Spleen (tissue), 7 donors: ENCODE measurements at regions not wholly inside any gene's neighbourhood (a gene's known extent, or its start where the extent isn't known, plus 50 kb on each side); places are given as distances from the start of the nearest gene placed in this dataset.

Experiments used
- CTCF ChIP-seq, 11 experiments: fragments of 200-600 bp in 7 of 11; fragments of 450-650 bp in 4 of 11; sonication (generic) in 4 of 11; IDR thresholded peaks in 8 of 11; conservative IDR thresholded peaks in 3 of 11; 1 replicate in 7 of 11; 2 replicates in 4 of 11; pipeline versions ENCODE4 v1.4.0 to v1.8.0; 2016 to 2021; ENCODE audit warnings: antibody characterized with exemption in 11 of 11, inconsistent platforms in 4 of 11, mild to moderate bottlenecking in 1 of 11
- POLR2A ChIP-seq, 3 donors: fragments of 450-650 bp; IDR thresholded peaks; one replicate each; pipeline ENCODE4 v1.5.1; 2017; ENCODE audit warnings: antibody characterized with exemption in 3 of 3, mild to moderate bottlenecking in 1 of 3
- POLR2AphosphoS5 ChIP-seq, 3 donors: sonication (generic); formaldehyde crosslinking; IDR thresholded peaks; one replicate each; pipeline ENCODE4 v1.5.1; 2017; ENCODE audit warnings: antibody characterized with exemption in 3 of 3
- donor health status: DM: no; HTN: no; CAD: no; lungs with moderate emphysema.
- donor health status: DM: no; HTN: no; CAD: no.
- donor health status: DM: no; HTN: no; CAD: no.

- TF ChIP-seq POLR2AphosphoS5 (IDR thresholded peaks at IDR 0.05): no peak
- no peak for TF ChIP-seq POLR2A (IDR thresholded peaks at IDR 0.05)
- no peak for TF ChIP-seq CTCF (IDR thresholded peaks at IDR 0.05 in 8 of 11, conservative IDR thresholded peaks at IDR 0.05 in 3 of 11)
Observed at GRCh38 chr11:82601711-82602110, 132.0 kb downstream of the FAM181B start.
